ENCODE measurements at regions not wholly inside any gene's neighbourhood (a gene's known extent, or its start where the extent isn't known, plus 50 kb on each side); places are given as distances from the start of the nearest gene placed in this dataset.

DNA sequence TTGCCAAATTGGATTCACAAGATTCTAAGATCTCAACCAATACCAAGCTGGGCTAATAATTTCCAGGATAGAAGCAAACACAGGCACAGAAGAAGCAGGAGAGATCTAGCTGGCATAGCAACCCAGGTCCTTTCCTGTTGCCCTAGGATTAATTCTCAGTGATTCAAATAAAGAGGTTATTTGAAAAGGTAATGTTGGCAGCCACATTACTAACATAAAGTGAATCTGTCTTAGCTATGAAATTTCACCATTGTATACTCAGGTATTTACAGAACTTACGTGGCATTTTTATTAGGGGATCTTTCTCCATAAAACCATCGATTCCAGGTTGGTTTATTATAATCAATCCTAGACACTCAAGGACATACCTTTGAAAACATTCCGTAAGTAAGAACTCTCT, 379.3 kb upstream of the POM121L12 start:
- no peaks in the 10 kb centered on the region for H3K4me1 ChIP-seq (ENCODE audit: insufficient read depth, low read length)
- no peak overlapping the region for H3K27ac ChIP-seq (ENCODE audit: low read depth, low read length)
- H3K4me3 ChIP-seq (ENCODE audit: low read length): no peak overlapping the region
- H3K9me3 ChIP-seq (ENCODE audit: insufficient read depth, low read depth, low read length): peaks cover 2% of the 10 kb centered on the region; the same call in 1 of the 2 replicates
- no peaks in the 10 kb centered on the region for H3K36me3 ChIP-seq (ENCODE audit: insufficient read depth, low read length)
- 100% methylated on average over 2 of the region's 3 CpGs for WGBS
- H3K9ac ChIP-seq (ENCODE audit: low read depth, low read length): no peak overlapping the region
- no peaks in the 10 kb centered on the region for H3K27me3 ChIP-seq (ENCODE audit: insufficient read depth, low read length)

DNA sequence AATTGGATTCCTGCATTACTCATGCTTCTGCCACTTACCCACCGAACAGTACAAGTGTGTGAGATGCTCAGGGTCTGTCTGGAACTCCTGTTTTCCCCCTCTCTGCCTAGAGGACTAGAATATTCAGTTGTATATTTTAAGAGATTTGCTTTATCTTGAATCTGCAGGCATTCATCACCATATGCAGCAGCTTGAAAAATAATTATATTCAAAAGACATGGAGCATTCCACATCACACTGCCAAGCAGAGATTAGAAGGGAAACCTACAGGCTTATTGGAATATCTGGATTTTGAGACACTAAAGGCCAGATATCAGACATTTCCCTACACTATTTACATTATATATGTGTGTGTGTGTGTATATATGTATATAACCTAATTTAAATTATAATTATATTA, 382.8 kb upstream of the POM121L12 start:
- Histone ChIP-seq H3K27me3 (ENCODE audit: insufficient read depth, low read length) (no peaks in the 10 kb centered on the region), H3K27ac (ENCODE audit: low read depth, low read length) (no peak overlapping the region), H3K4me1 (ENCODE audit: insufficient read depth, low read length) (no peaks in the 10 kb centered on the region), H3K4me3 (ENCODE audit: low read length) (no peak overlapping the region), H3K9me3 (ENCODE audit: insufficient read depth, low read depth, low read length) (no peaks in the 10 kb centered on the region), H3K9ac (ENCODE audit: low read depth, low read length) (no peak overlapping the region), H3K36me3 (ENCODE audit: insufficient read depth, low read length) (no peaks in the 10 kb centered on the region)
- 89% methylated on average over 1 of the region's 1 CpG for WGBS

DNA sequence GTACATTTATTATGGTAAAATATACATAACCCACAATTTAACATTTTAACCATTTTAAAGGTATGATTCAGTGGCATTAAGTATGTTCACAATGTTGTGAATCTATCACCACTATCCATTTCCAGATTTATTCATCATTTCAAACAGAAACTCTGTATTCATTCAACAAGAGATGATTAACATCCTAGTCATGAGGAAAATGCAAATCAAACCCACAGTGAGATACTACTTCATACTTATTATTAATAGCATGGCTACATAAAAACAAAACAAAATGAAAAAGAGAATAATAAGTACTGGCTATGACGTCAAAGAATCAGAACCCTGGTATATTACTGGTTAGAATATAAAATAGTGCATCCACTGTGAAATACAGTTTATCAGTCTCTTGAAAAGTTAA, 386.6 kb upstream of the POM121L12 start:
- Histone ChIP-seq H3K36me3 (ENCODE audit: insufficient read depth, low read length) (no peaks in the 10 kb centered on the region), H3K9ac (ENCODE audit: low read depth, low read length) (no peak overlapping the region), H3K4me3 (ENCODE audit: low read length) (no peak overlapping the region), H3K9me3 (ENCODE audit: insufficient read depth, low read depth, low read length) (no peaks in the 10 kb centered on the region), H3K4me1 (ENCODE audit: insufficient read depth, low read length) (no peaks in the 10 kb centered on the region), H3K27ac (ENCODE audit: low read depth, low read length) (no peak overlapping the region), H3K27me3 (ENCODE audit: insufficient read depth, low read length) (no peaks in the 10 kb centered on the region)
- no CpG with 5 or more reads among the region's 1 CpG for WGBS

- Histone ChIP-seq H3K27me3 (ENCODE audit: insufficient read depth, low read length) (no peaks in the 10 kb centered on the region), H3K4me3 (ENCODE audit: low read length) (no peak overlapping the region), H3K9ac (ENCODE audit: low read depth, low read length) (no peak overlapping the region), H3K9me3 (ENCODE audit: insufficient read depth, low read depth, low read length) (no peaks in the 10 kb centered on the region), H3K4me1 (ENCODE audit: insufficient read depth, low read length) (no peaks in the 10 kb centered on the region), H3K27ac (ENCODE audit: low read depth, low read length) (no peak overlapping the region), H3K36me3 (ENCODE audit: insufficient read depth, low read length) (no peaks in the 10 kb centered on the region)
- WGBS: 55% methylated on average over 1 of the region's 1 CpG
Measured at GRCh38 chr7:52647046-52647445, 388.4 kb upstream of the POM121L12 start.

DNA sequence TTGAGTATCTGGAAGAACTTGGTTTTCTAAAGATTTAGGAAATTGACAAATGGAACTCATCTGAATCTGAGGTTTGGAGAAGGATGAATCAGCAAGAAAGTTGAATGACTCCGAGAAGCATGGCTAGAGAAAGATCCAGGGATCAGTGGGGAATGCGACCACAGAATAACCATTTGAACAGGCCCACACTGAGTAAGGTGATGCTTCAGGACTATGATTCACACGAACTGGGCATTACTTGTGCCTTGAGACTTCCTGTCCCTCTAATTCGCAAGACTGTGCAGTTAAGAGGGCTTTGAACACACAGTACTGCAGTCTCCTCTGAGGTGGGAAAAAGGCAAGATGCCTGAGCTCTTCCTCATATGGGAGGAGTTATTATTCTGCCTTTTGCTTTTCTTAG, 395.5 kb upstream of the POM121L12 start:
- Histone ChIP-seq H3K27ac (ENCODE audit: low read depth, low read length) (peak overlapping the region; percentile 62; the same call in 1 of the 2 replicates), H3K36me3 (ENCODE audit: insufficient read depth, low read length) (no peaks in the 10 kb centered on the region)
- WGBS: 54% methylated on average over 4 of the region's 4 CpGs

GRCh38 chr7:52639126-52639525, 396.3 kb upstream of the POM121L12 start:
- Histone ChIP-seq H3K9ac (ENCODE audit: low read depth, low read length) (no peak overlapping the region), H3K27ac (ENCODE audit: low read depth, low read length) (peak overlapping the region; percentile 62; the same call in 1 of the 2 replicates), H3K4me1 (ENCODE audit: insufficient read depth, low read length) (peaks cover 31% of the 10 kb centered on the region), H3K27me3 (ENCODE audit: insufficient read depth, low read length) (no peaks in the 10 kb centered on the region), H3K4me3 (ENCODE audit: low read length) (no peak overlapping the region), H3K9me3 (ENCODE audit: insufficient read depth, low read depth, low read length) (no peaks in the 10 kb centered on the region), H3K36me3 (ENCODE audit: insufficient read depth, low read length) (no peaks in the 10 kb centered on the region)

More for the DNA sequence above, 395.5 kb upstream of the POM121L12 start:
- Histone ChIP-seq H3K4me3 (ENCODE audit: low read length) (no peak overlapping the region), H3K27me3 (ENCODE audit: insufficient read depth, low read length) (no peaks in the 10 kb centered on the region), H3K4me1 (ENCODE audit: insufficient read depth, low read length) (peaks cover 28% of the 10 kb centered on the region), H3K9me3 (ENCODE audit: insufficient read depth, low read depth, low read length) (no peaks in the 10 kb centered on the region), H3K9ac (ENCODE audit: low read depth, low read length) (no peak overlapping the region)

GRCh38 chr7:52635021-52635420, 400.4 kb upstream of the POM121L12 start:
- Histone ChIP-seq H3K4me3 (ENCODE audit: low read length) (no peak overlapping the region), H3K9ac (ENCODE audit: low read depth, low read length) (no peak overlapping the region), H3K9me3 (ENCODE audit: insufficient read depth, low read depth, low read length) (no peaks in the 10 kb centered on the region), H3K27me3 (ENCODE audit: insufficient read depth, low read length) (no peaks in the 10 kb centered on the region), H3K4me1 (ENCODE audit: insufficient read depth, low read length) (peaks cover 29% of the 10 kb centered on the region), H3K27ac (ENCODE audit: low read depth, low read length) (no peak overlapping the region), H3K36me3 (ENCODE audit: insufficient read depth, low read length) (no peaks in the 10 kb centered on the region)
- WGBS: 46% methylated on average over 3 of the region's 3 CpGs

GRCh38 chr7:52620849-52621248, 414.6 kb upstream of the POM121L12 start:
- Histone ChIP-seq H3K4me3 (ENCODE audit: low read length) (no peak overlapping the region), H3K9me3 (ENCODE audit: insufficient read depth, low read depth, low read length) (no peaks in the 10 kb centered on the region), H3K36me3 (ENCODE audit: insufficient read depth, low read length) (no peaks in the 10 kb centered on the region), H3K27ac (ENCODE audit: low read depth, low read length) (no peak overlapping the region), H3K27me3 (ENCODE audit: insufficient read depth, low read length) (no peaks in the 10 kb centered on the region), H3K9ac (ENCODE audit: low read depth, low read length) (no peak overlapping the region), H3K4me1 (ENCODE audit: insufficient read depth, low read length) (no peaks in the 10 kb centered on the region)
- WGBS: no CpG with 5 or more reads among the region's 1 CpG

- H3K27me3 ChIP-seq (ENCODE audit: insufficient read depth, low read length): no peaks in the 10 kb centered on the region
- H3K9me3 ChIP-seq (ENCODE audit: insufficient read depth, low read depth, low read length): no peaks in the 10 kb centered on the region
- no peak overlapping the region for H3K9ac ChIP-seq (ENCODE audit: low read depth, low read length)
- no peaks in the 10 kb centered on the region for H3K36me3 ChIP-seq (ENCODE audit: insufficient read depth, low read length)
- WGBS: 96% methylated on average over 2 of the region's 2 CpGs
- no peak overlapping the region for H3K27ac ChIP-seq (ENCODE audit: low read depth, low read length)
- no peak overlapping the region for H3K4me3 ChIP-seq (ENCODE audit: low read length)
- H3K4me1 ChIP-seq (ENCODE audit: insufficient read depth, low read length): no peaks in the 10 kb centered on the region
Measured at GRCh38 chr7:52616552-52616951, 418.9 kb upstream of the POM121L12 start.

GRCh38 chr7:52615021-52615695, 420.3 kb upstream of the POM121L12 start:
- Histone ChIP-seq H3K27ac (ENCODE audit: low read depth, low read length) (no peak overlapping the region), H3K4me3 (ENCODE audit: low read length) (no peak overlapping the region), H3K27me3 (ENCODE audit: insufficient read depth, low read length) (no peaks in the 10 kb centered on the region), H3K36me3 (ENCODE audit: insufficient read depth, low read length) (no peaks in the 10 kb centered on the region), H3K4me1 (ENCODE audit: insufficient read depth, low read length) (no peaks in the 10 kb centered on the region), H3K9me3 (ENCODE audit: insufficient read depth, low read depth, low read length) (no peaks in the 10 kb centered on the region), H3K9ac (ENCODE audit: low read depth, low read length) (no peak overlapping the region)
- 100% methylated on average over 2 of the region's 2 CpGs for WGBS

DNA sequence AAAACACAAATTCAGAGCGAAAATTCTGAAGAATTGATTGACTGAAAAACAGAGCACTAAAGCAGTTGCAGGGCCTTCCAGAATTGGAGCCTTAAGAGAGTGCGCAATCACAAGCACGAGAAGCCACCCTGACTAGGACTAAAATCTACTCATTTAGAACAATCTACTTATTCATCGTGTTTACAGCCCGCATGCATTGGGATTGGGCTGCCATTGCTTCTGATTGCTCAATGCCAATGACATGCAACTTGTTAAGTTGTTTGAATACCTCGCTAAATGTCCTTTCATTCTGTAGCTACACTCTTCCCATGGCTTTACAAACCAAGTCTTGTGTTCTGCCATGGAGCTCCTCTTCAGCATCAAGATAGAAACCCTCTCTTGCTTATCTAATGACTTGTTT, 425.9 kb upstream of the POM121L12 start:
- WGBS: 93% methylated on average over 6 of the region's 6 CpGs
- Histone ChIP-seq H3K4me3 (ENCODE audit: low read length) (no peak overlapping the region), H3K9ac (ENCODE audit: low read depth, low read length) (no peak overlapping the region), H3K36me3 (ENCODE audit: insufficient read depth, low read length) (no peaks in the 10 kb centered on the region), H3K4me1 (ENCODE audit: insufficient read depth, low read length) (no peaks in the 10 kb centered on the region), H3K27ac (ENCODE audit: low read depth, low read length) (no peak overlapping the region), H3K9me3 (ENCODE audit: insufficient read depth, low read depth, low read length) (no peaks in the 10 kb centered on the region), H3K27me3 (ENCODE audit: insufficient read depth, low read length) (no peaks in the 10 kb centered on the region)

DNA sequence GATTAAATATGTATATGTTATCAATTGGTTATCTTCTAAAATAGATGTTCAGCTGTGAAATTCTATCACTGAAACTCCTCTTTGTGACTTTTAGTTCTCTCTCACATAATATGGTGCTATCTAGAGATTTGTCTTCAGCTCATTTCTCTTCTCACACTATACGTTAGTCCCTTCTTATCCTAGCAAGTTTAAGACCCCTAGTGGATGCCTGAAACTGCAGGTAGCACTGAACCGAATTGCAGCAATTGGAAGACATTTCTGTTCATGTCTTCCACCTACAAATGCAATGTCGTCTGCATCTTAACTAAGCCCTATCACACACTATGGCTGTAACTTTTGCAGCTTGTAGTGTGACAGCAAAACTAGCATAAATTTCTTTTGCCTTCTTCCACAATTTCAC, 442.7 kb upstream of the POM121L12 start:
- 82% methylated on average over 3 of the region's 3 CpGs for WGBS
- no peak overlapping the region for H3K4me3 ChIP-seq (ENCODE audit: low read length)
- H3K27ac ChIP-seq (ENCODE audit: low read depth, low read length): no peak overlapping the region
- H3K36me3 ChIP-seq (ENCODE audit: insufficient read depth, low read length): no peaks in the 10 kb centered on the region
- H3K9ac ChIP-seq (ENCODE audit: low read depth, low read length): no peak overlapping the region
- peaks cover 8% of the 10 kb centered on the region; the same call in 1 of the 2 replicates for H3K4me1 ChIP-seq (ENCODE audit: insufficient read depth, low read length)
- peaks cover 18% of the 10 kb centered on the region for H3K9me3 ChIP-seq (ENCODE audit: insufficient read depth, low read depth, low read length)
- H3K27me3 ChIP-seq (ENCODE audit: insufficient read depth, low read length): no peaks in the 10 kb centered on the region

All from HUES64 (cell line).